ENCODE measurements at regions not wholly inside any gene's neighbourhood (a gene's known extent, or its start where the extent isn't known, plus 50 kb on each side); places are given as distances from the start of the nearest gene placed in this dataset.

GRCh38 chr14:61625165-61625564 is 70.1 kb upstream of the HIF1A start:
- Mint-ChIP-seq H3K9me3 (no peaks in the 10 kb centered on the region), H3K27me3 (ENCODE audit: insufficient read depth) (no peaks in the 10 kb centered on the region), H3K36me3 (ENCODE audit: low read depth) (no peaks in the 10 kb centered on the region), H3K4me1 (peaks cover 6% of the 10 kb centered on the region), H3K4me3 (no peak overlapping the region), H3K27ac (no peak overlapping the region)
- no peaks in the 10 kb centered on the region for H3K27me3 ChIP-seq (ENCODE audit: control insufficient read depth, insufficient read depth, low read length, poor library complexity, severe bottlenecking)
- H3K4me1 ChIP-seq (ENCODE audit: control insufficient read depth, insufficient read depth, low read length) = no peaks in the 10 kb centered on the region
- H3K9ac ChIP-seq (ENCODE audit: extremely low read depth, low read length, poor library complexity, severe bottlenecking) = no peak overlapping the region
- 98% methylated on average over 1 of the region's 1 CpG; no CpG with 5 or more reads in 1 of the 2 experiments for WGBS, 2 experiments (ENCODE audit: insufficient coverage in 1 of 2, insufficient read length in 1 of 2)
- H3K36me3 ChIP-seq (ENCODE audit: control insufficient read depth, insufficient read depth, low read length) = no peaks in the 10 kb centered on the region
- TF ChIP-seq, protein P1, sequence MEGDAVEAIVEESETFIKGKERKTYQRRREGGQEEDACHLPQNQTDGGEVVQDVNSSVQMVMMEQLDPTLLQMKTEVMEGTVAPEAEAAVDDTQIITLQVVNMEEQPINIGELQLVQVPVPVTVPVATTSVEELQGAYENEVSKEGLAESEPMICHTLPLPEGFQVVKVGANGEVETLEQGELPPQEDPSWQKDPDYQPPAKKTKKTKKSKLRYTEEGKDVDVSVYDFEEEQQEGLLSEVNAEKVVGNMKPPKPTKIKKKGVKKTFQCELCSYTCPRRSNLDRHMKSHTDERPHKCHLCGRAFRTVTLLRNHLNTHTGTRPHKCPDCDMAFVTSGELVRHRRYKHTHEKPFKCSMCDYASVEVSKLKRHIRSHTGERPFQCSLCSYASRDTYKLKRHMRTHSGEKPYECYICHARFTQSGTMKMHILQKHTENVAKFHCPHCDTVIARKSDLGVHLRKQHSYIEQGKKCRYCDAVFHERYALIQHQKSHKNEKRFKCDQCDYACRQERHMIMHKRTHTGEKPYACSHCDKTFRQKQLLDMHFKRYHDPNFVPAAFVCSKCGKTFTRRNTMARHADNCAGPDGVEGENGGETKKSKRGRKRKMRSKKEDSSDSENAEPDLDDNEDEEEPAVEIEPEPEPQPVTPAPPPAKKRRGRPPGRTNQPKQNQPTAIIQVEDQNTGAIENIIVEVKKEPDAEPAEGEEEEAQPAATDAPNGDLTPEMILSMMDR (conservative IDR thresholded peaks at IDR 0.05) = no peak
- no peak overlapping the region for H3K27ac ChIP-seq (ENCODE audit: low read depth, low read length)
- no peaks in the 10 kb centered on the region for H3K9me3 ChIP-seq (ENCODE audit: control insufficient read depth, low read length)
- no peak overlapping the region for H3K4me3 ChIP-seq (ENCODE audit: low read length)
- DNase-seq = no peak

- H3K4me1 Mint-ChIP-seq = peaks cover 5% of the 10 kb centered on the region
- H3K36me3 Mint-ChIP-seq (ENCODE audit: low read depth) = no peaks in the 10 kb centered on the region
- 84 to 100% methylated on average over 2 of the region's 2 CpGs for WGBS, 2 experiments (ENCODE audit: insufficient coverage in 1 of 2, insufficient read length in 1 of 2)
- Histone ChIP-seq H3K4me3 (ENCODE audit: low read length) (no peak overlapping the region), H3K27me3 (ENCODE audit: control insufficient read depth, insufficient read depth, low read length, poor library complexity, severe bottlenecking) (no peaks in the 10 kb centered on the region), H3K9ac (ENCODE audit: extremely low read depth, low read length, poor library complexity, severe bottlenecking) (no peak overlapping the region), H3K27ac (ENCODE audit: low read depth, low read length) (no peak overlapping the region), H3K9me3 (ENCODE audit: control insufficient read depth, low read length) (no peaks in the 10 kb centered on the region), H3K4me1 (ENCODE audit: control insufficient read depth, insufficient read depth, low read length) (no peaks in the 10 kb centered on the region), H3K36me3 (ENCODE audit: control insufficient read depth, insufficient read depth, low read length) (no peaks in the 10 kb centered on the region)
- H3K4me3 Mint-ChIP-seq = no peak overlapping the region
- H3K27ac Mint-ChIP-seq = no peak overlapping the region
- TF ChIP-seq, protein P1 (conservative IDR thresholded peaks at IDR 0.05) = no peak
- no peaks in the 10 kb centered on the region for H3K9me3 Mint-ChIP-seq
- H3K27me3 Mint-ChIP-seq (ENCODE audit: insufficient read depth) = no peaks in the 10 kb centered on the region
- DNase-seq = no peak
Measured at GRCh38 chr14:61627612-61628011, 67.7 kb upstream of the HIF1A start.

GRCh38 chr14:61628016-61628725 is 67.1 kb upstream of the HIF1A start:
- Histone ChIP-seq H3K4me1 (ENCODE audit: control insufficient read depth, insufficient read depth, low read length) (no peaks in the 10 kb centered on the region), H3K9ac (ENCODE audit: extremely low read depth, low read length, poor library complexity, severe bottlenecking) (no peak overlapping the region), H3K27me3 (ENCODE audit: control insufficient read depth, insufficient read depth, low read length, poor library complexity, severe bottlenecking) (no peaks in the 10 kb centered on the region), H3K27ac (ENCODE audit: low read depth, low read length) (no peak overlapping the region), H3K36me3 (ENCODE audit: control insufficient read depth, insufficient read depth, low read length) (no peaks in the 10 kb centered on the region), H3K4me3 (ENCODE audit: low read length) (no peak overlapping the region), H3K9me3 (ENCODE audit: control insufficient read depth, low read length) (no peaks in the 10 kb centered on the region)
- 94 to 96% methylated on average over 3 of the region's 3 CpGs for WGBS, 2 experiments (ENCODE audit: insufficient coverage in 1 of 2, insufficient read length in 1 of 2)
- TF ChIP-seq, protein P1 (conservative IDR thresholded peaks at IDR 0.05) = no peak
- Mint-ChIP-seq H3K4me1 (peaks cover 5% of the 10 kb centered on the region), H3K9me3 (no peaks in the 10 kb centered on the region), H3K36me3 (ENCODE audit: low read depth) (no peaks in the 10 kb centered on the region), H3K4me3 (no peak overlapping the region), H3K27me3 (ENCODE audit: insufficient read depth) (no peaks in the 10 kb centered on the region), H3K27ac (no peak overlapping the region)
- no peak for DNase-seq
